HG03108 (cell line): ENCODE measurements at regions not wholly inside any gene's neighbourhood (a gene's known extent, or its start where the extent isn't known, plus 50 kb on each side); places are given as distances from the start of the nearest gene placed in this dataset.
"Not testable (repeated sequence)": the region's sequence is repeated elsewhere in the genome, so short reads cannot be mapped to it uniquely, and the experiment has no call there.

Experiments used
- ATAC-seq: cut with Tn5 transposase; IDR thresholded peaks from one replicate; pipeline ENCODE4 v1.9.1; 2021; ENCODE audit warnings: moderate library complexity; ENCODE audit not compliant: unreplicated experiment

DNA sequence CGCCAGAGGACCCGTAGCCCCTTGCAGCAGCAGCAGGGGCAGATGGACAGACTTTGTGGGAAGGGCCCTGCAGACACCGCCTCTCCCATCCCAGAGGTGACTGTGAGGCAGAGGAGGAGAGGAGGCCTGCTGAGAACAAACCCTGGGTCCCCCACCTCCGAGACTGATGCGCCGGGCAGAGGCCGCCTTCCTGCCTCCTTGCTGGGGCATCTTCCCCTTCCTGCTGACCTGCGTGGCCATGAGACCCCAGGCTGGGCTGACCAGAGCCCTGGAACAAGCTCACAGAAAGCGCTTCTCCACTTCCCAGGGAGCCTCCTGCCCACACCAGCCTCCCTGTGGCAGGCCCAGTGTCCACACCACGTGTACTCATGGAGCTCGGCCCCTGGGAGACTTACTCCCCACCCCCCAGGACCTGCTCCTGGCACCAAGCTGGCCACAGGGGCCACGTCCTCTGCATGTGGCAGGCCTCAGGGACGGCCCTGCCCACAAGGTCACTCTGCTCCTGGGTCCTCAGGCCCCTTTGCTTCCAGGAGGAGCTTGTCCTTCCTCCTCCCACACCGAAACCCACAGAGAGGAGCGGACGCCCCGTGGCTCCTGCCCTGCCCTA lies 119.0 kb upstream of the ZNF469 start:
- ATAC-seq, result not testable (repeated sequence)

DNA sequence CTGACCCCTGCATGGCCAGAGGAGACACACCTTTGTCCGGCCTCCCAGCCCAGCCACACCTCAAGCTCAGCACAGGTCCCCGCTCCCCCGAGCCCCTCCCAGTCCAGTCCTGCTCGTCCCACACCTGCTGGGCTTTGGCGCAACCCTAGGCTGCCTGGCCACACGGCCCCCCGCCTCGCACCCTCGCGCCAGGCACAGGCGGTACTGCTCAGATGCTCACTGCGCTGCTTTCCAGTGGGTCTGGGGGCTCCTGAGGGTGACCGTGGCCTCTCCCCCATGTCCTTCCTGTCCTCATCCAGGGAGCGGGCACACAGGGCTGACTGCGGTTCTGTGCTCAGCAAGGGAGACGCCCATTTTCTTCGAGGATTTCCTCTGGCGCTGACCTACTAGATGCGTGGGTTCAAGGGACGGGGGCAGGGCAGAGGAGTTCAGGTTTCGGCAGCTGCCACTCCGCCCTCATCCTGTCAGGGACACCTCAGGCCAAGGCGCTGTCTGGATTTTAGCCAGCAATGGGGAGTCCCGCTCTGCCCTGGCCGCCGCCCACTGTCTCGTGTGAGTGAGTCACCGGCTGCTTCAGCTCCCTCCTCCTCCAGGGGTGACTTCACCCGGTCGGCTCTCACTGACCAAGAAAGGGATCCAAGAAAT lies 118.0 kb upstream of the ZNF469 start:
- ATAC-seq, result peak; percentile 71

DNA sequence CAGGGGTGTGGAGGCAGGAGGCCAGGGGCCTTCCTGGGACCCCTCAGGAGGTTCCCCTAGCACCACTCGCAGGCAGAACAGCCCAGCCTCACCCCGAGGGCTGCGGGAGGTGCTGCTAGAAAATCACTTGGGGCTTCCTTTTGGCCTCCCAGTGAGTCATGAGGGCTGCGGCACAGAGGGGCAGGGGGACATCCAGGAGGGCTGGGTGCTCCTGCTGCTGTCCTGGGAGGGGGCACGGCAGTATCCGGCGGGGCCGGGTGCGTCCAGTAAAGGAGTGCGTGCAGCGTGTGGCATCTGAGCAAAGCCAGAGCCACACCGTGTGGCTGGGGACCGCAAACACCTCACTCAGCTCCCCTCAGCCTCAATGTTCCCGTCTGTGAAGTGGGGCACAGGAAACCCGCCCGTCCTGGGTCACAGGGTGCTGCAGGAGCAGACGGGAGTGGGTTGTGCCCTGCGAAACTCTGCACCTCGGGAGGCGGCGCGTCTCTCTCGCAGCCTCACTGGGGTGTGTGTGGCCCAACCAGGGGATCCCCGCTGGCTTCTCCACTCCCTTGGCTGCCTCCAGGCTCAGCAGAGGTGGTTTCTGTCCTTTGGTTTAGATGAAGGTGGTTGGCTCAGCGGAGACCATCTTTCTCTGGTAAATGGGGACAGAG lies 117.3 kb upstream of the ZNF469 start:
- not testable (repeated sequence) for ATAC-seq

DNA sequence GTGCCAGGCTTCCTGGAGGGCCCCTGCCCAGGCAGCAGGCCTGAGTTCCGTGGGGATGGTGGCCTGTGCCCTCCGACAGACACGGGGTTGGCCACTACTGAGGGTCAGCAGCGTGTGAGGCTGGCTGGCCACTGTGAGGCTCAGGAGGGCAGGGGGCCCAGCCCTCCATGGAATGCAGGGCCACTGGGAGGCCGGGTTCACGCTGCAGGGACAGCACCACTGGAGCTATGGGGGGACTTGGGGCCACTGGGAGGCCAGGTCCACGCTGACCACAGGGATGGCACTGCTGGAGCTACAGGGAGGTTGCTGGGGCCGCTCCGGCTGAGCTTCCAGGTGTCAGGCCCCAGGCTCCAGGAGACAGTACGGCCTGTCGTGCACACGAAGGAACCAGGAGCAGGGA lies 116.7 kb upstream of the ZNF469 start:
- ATAC-seq, result not testable (repeated sequence)

DNA sequence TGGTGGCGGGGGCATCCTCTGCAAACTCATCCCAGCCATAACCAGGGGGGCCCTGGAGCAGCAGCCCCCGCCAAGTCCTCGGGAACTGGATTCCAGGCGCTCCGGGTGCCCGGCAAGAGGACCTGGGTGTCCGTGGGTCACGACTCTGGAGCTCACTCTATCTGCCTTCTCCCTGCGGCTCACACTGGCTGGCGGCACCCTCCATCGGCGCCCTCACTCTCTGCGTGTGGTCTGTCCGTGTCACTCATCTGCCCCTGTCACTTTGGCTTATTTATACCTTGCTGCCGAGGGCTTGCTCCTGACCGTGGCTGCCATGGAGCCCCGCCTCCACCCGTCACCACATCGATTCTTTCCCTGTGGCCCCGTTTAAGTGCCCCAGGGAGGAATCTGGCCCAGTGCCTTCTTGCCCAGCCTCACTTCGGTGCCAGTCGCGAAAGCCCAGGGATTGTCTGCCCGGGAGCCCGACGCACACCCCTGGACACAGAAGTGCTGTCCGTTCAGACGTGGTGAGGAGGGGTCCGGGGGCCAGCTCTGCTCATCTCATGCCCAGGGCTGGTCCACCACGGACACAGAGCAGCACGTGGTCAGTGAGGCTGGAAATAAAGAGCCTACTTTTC lies 115.7 kb upstream of the ZNF469 start:
- not testable (repeated sequence) for ATAC-seq

DNA sequence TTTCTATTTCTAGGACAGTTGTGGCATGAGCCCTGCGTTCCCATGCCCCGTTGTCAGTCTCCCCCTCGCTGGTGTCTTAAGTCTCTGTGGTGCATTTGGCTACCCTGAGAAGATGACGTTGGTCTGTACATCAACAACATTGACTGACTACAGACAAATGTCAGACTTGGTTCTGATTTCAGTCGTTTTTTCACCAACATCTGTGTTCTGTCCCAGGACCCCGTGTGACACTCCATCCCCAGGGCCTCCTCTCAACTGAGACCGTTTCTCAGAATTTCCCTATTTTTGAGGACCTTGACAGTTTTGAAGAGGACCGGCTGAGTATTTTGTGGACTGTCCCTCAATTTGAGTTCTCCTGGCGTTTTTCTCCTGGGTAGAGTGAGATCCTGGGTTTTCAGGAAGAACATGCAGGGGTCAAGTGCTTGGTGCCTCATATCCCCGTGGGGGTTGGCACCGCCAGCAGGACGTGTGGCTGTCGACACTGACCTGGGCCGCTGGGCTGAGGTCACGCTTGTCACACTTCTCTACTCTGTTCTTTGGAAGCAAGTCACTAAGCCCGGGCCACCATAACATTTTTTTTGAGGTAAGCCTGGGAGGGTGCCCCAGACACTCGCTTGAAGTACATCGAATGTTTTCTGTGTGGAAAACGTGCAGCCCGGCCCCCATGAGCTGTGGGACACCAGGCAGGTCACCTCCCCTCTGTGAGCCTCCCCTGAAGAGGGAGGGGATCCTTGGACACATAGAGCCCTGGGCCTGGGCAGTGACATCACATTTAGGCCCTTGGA lies 114.4 kb upstream of the ZNF469 start:
- ATAC-seq, result not testable (repeated sequence)

DNA sequence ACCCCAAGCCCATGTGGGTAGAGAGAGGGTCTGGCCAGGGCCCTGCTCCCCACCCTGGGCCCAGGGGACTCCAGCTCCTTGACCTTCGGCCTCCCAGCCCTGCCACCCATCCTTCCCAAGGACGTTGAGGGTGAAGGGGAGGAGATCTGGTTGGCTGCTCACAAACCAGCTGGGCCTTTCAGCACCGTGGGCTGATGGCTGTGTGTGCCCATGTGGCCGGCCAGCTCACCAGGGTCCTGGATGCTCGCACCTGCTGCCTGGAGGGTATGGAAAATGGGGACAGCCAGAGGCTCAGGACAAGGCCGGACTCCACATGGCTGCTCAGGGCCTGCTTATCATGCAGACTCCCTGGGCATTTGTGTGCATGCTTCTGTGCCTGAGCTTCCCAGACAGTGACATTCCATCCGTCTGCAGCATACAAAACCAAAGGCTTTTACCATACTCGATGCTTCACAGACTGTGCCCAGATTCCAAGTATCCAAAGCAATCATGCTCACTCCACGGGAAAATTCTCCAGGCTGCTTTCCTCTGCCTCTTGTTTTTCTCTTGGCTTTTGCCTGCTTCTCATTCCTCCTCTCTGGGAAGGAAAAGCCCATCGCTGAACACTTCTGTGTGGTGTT lies 112.5 kb upstream of the ZNF469 start:
- ATAC-seq, result not testable (repeated sequence)

DNA sequence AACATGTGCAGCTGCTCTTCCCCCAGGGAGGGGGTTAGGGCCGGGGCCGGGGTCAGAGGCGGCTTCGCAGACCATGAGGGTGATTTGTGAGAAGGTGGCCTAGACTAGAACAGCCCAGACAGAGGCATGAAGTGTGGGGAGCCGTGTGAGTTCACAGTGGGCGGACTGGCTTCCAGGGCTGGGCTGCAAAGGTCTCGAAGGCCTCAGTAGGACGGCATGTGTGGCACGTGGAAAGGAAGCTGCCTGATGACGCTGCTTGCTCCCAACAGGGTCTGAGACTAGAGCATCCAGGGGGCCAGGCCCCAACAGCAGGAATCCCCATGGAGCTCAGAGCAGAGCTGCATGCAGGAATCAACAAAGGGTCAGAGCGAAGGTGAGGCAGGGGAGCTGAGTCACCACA lies 111.5 kb upstream of the ZNF469 start:
- ATAC-seq, result not testable (repeated sequence)

DNA sequence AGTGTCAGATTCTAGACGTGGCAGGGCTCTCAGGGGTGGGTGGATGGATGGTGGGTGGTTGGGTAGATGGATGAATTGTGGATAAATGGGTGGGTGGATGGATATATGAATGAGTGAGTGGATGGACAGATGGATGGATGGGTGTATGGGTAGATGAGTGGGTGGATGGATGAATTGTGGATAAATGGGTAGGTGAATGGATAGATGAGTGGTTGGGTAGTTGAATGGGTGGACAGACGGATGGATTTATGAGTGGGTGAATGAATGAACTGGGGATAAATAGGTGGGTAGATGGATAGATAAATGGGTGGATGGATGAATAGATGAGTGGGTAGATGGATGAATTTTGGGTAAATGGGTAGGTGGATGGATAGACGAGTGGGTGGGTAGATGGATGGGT lies 111.0 kb upstream of the ZNF469 start:
- ATAC-seq, result not testable (repeated sequence)

DNA sequence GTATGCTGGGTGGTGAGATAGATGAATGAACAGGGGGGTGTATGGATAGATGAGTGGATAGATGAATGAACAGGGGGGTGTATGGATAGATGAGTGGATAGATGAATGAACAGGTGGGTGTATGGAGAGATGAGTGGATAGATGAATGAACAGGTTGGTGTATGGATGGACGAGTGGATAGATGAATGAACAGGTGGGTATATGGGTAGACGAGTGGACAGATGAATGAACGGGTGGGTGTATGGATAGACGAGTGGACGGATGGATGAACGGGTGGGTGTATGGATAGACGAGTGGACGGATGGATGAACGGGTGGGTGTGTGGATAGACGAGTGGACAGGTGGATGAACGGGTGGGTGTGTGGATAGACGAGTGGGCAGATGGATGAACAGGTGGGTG lies 110.3 kb upstream of the ZNF469 start:
- not testable (repeated sequence) for ATAC-seq

DNA sequence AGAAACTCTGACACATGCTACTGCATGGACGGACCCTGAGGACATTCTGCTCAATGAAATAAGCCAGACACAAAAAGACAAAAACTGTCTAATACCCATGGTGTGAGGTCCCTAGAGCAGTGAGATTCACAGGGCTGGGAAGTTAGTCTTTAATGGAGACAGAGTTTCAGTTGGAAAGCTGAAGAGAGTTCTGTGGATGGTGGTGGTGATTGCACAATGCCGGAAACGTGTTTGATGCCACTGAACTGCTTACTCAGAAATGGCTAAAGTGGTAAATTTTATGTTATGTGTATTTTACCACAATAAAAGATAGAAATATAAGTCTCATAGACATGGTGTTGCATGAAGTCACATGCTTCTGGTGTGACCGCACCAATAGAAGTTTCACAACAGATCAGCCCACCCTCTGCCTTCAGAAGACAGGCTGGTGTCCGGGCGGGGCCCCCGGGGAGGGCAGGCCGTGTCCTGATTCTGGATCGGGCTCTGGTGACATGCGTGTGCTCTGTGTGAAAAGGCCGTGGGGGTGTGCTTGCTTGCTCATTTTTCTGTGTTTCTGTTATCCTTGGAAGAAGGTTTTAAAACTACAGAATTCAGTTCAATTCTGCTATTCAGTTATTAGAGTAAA lies 108.5 kb upstream of the ZNF469 start:
- ATAC-seq, result not testable (repeated sequence)

DNA sequence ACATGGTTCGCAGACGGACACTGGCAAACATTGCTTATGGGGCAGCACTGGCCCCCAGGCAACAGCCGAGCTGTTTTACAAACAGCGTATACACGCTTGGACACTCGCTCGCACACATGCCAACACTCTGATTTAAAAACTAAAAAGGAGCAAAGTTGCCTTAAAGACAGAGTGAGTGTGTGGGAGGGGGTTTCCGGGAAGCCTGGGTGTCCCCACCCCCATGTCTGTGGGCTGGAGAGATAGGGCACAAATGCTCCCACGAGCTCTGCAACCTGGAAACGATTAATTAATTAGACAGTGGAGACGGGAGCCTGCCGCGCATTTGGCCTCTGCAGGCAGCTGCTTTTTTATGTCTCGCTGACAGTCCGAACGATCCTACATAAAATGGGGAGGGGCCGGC lies 107.9 kb upstream of the ZNF469 start:
- no peak for ATAC-seq

DNA sequence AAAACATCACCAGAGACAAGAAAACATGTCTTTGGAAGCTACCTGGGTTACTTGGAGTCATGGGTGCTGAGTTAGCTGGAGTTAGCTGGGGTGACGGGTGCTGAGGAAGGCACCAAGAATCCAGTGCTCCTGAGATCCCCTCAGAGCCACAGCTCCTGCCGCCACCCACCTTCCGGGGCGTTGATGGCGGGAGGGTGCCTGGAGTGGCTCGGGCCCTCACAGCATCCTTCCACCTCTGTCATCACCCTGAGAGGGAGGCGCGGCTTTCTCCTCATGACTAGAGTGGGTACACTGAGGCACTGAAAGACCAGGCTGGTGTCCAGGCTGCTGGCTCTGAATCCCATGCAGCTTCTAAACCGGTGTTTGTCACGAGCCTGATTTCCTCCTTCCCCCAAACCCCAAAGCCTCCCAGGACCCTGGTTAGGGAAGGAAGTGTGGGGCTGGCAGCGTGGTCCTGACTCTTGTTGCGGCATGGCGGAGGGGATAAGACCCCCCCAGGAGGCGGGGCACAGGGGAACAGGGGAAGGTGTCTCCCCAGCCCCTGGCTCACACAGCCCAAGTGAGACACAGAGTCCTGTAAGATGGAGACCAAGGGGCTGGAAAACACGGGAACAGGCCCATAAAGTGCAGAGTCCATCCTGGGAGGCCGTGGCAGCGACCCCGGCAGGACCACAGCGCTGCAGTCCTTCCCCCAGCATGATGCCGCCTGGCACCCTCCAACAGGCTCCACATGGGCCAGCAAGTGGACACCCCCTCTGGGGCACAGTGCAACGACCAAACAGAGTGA lies 107.2 kb upstream of the ZNF469 start:
- ATAC-seq, result not testable (repeated sequence)

DNA sequence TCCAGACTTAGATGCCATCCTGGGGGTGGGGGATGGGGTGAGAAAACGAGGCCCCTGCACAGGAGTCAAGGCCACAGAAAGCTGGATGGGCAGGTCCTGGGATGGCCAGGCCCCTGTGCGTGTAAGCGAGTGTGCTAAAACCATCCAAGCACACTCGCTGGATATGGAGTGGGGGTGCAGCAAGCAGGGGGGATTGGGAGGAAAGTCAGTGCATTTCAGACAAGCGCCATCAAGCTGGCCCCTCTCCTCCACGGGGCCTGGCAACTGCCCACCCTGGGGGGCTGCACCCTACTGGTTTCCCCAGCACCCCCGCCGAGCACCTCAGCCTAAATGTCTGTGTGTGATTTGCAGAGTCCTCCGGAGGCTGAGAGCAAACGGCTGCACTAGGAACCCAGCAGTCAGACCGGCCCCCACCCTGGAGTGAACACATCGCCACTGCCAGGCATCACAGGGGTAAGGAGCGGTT lies 106.6 kb upstream of the ZNF469 start:
- ATAC-seq, result not testable (repeated sequence)

DNA sequence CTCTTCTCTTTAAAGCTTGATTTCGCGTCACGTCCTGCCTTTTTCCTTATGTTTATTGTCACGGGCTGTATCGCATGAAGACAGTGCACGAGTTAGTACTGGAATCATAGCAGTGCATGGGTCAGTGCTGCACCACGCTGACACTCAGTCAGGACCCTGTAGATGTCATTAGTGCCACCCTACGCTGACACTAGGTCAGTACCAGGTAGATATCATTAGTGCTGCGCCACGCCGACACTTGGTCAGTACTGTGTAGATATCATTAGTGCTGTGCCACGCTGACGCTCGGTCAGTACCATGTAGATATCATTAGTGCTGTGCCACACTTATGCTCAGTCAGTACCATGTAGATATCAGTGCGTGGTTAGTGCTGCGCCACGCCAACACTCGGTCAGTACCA lies 106.2 kb upstream of the ZNF469 start:
- no peak for ATAC-seq

DNA sequence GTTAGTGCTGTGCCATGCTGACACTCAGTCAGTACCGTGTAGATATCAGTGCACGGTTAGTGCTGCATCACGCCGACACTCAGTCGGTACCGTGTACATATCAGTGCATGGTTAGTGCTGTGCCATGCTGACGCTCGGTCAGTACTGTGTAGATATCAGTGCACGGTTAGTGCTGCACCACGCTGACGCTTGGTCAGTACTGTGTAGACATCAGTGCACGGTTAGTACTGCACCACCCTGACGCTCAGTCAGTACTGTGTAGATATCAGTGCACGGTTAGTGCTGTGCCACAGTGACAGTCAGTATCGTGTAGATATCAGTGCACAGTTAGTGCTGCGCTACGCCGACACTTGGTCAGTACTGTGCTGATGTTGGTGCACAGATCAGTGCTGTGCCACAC lies 102.8 kb upstream of the ZNF469 start:
- no peak for ATAC-seq

DNA sequence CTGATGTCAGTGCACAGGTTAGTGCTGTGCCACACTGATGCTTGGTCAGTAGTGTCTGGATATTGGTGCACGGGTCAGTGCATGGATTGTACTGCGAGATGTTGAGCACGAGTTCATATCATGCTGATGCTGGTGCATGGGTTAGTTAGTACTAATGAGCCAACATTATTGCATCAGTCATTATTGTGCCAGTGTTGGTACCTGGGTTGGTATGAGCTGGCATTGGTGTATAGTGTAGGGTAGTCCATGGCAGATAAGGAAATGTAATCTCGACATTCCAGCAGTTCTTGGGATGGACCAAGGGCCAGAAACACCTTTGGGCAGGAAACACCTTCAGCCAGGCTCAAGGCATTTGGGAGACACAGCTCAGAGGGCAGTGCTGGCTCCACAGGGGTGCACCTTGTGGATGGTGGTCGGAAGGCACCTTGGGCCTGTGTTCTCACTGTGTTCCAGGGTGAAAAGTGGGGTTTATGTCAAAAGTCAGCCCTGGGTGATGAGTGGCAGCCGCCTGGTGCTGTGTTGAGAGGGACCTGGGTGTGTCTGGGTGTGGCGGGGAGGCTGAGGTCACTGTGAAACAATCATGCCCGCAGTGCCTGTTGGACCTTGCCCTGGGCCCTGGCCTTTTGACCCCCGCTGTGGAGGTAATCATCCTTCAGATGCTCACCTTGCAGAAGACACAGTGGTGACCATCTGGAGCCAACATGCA lies 100.7 kb upstream of the ZNF469 start:
- no peak for ATAC-seq

DNA sequence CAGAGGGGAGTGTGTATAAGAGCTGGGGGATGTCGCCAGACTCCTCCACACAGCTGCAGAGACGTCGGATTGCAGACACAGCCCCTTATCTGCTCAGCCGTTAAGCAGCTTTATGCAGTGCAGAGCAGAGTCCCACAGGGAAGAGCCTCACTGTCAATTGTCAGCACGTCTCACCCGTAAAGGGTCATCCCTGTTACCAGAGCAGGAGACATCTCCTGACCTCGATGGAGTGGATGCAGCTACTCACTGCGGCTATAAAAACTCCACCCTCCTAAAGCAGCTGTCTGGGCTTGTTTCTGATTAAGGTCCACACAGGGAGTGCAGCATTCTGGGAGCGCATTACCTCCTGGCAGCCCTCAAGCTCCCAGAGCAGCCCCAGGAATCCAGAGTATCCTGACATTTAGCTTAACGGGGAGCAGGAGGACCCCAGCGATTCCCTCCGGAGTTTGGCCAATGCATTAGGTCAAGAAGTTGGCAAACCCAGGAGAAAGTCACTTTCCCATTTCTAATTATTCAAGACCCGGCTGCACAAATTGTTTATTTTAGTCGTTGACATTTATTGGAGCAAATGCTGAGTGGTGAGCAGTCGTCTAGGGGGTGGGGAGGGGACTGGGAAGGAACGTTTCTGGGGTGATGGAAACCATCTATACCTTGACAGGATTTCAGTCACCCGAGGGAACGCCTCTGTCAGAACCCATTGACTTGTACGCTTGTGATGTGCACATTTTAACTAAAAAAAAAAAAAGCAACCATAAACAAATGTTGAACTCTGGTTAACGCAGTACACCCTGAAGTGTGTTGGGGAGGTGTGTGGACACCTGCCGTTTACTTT lies 100.0 kb upstream of the ZNF469 start:
- ATAC-seq, result no peak
